Type B pancreatic cell (in vitro differentiated cells): ENCODE measurements at regions not wholly inside any gene's neighbourhood (a gene's known extent, or its start where the extent isn't known, plus 50 kb on each side); places are given as distances from the start of the nearest gene placed in this dataset.

Source experiments
- DNase-seq: peaks from one replicate; pipeline ENCODE4 v3.0.0; 2021; ENCODE audit warnings: mixed read lengths; ENCODE audit not compliant: unreplicated experiment; ENCODE audit errors: extremely low spot score
- H3K27ac Mint-ChIP-seq: 2 replicates; pipeline ENCODE4 v1.8.0; 2021; ENCODE audit warnings: mild to moderate bottlenecking, mixed read lengths
- H3K27me3 Mint-ChIP-seq: 2 replicates; pipeline ENCODE4 v1.8.0; 2021; ENCODE audit warnings: mixed read lengths
- H3K36me3 Mint-ChIP-seq: 2 replicates; pipeline ENCODE4 v1.8.0; 2021; ENCODE audit warnings: mixed read lengths
- H3K4me1 Mint-ChIP-seq: one replicate; pipeline ENCODE4 v1.8.0; 2021; ENCODE audit warnings: mixed read lengths; ENCODE audit not compliant: unreplicated experiment
- H3K4me3 Mint-ChIP-seq: 2 replicates; pipeline ENCODE4 v1.8.0; 2021; ENCODE audit warnings: mild to moderate bottlenecking, mixed read lengths
- H3K9me3 Mint-ChIP-seq: 2 replicates; pipeline ENCODE4 v1.8.0; 2021; ENCODE audit warnings: mixed read lengths
- CTCF ChIP-seq: fragments of 200-600 bp; sonication (generic); conservative IDR thresholded peaks from 2 replicates; pipeline ENCODE4 v1.5.0; 2021; ENCODE audit warnings: antibody characterized with exemption, mild to moderate bottlenecking

DNA sequence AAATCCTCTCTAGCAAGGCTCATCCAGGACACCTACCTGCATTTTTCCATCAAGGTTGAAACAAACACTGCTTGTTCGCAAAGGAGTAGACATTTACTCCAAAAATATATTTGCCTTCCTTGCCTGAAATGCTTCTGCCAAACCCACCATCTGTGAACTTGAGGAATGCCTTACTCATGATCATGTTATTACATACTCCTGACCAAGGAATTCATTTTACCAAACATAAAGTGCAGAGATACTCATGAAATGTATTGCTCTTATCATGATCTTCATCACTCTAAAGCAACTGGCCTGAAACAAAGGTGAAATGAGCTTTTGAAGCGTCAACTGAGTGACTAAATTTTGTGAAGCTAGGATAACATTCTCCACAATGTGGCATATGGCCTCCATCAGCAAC, 243.1 kb upstream of the CCDC179 start:
- TF ChIP-seq CTCF, result no peak
- H3K27me3 Mint-ChIP-seq, result no peaks in the 10 kb centered on the region

DNA sequence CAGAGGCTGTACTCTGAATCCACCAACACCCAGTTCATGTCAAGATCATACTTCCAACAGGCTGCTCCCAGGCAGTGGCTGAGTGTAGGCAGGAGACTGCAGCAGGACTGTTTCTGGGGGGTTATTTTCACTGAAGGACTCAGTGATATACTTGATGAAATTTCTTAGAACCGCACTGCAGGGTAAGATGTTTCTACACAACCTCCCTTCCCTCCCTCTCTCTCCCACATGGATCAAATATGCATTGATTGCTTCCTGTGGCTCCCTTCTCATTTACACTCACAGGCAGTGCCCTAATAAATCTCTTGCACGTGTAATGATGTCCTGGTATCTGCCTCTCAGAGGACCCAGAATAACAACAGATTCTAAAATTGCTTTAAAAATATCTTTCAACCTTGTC, 251.3 kb upstream of the CCDC179 start:
- H3K27me3 Mint-ChIP-seq, result no peaks in the 10 kb centered on the region
- peaks cover 20% of the 10 kb centered on the region for H3K4me1 Mint-ChIP-seq
- no peak for DNase-seq
- H3K4me3 Mint-ChIP-seq, result no peak overlapping the region
- no peak for TF ChIP-seq CTCF
- no peak overlapping the region for H3K27ac Mint-ChIP-seq
- no peaks in the 10 kb centered on the region for H3K36me3 Mint-ChIP-seq
- H3K9me3 Mint-ChIP-seq, result peaks cover 1% of the 10 kb centered on the region

More for the DNA sequence above, 243.1 kb upstream of the CCDC179 start:
- H3K4me1 Mint-ChIP-seq, result peaks cover 4% of the 10 kb centered on the region
- no peak overlapping the region for H3K27ac Mint-ChIP-seq
- no peak overlapping the region for H3K4me3 Mint-ChIP-seq
- peaks cover 4% of the 10 kb centered on the region for H3K36me3 Mint-ChIP-seq
- no peak for DNase-seq
- H3K9me3 Mint-ChIP-seq, result no peaks in the 10 kb centered on the region

DNA sequence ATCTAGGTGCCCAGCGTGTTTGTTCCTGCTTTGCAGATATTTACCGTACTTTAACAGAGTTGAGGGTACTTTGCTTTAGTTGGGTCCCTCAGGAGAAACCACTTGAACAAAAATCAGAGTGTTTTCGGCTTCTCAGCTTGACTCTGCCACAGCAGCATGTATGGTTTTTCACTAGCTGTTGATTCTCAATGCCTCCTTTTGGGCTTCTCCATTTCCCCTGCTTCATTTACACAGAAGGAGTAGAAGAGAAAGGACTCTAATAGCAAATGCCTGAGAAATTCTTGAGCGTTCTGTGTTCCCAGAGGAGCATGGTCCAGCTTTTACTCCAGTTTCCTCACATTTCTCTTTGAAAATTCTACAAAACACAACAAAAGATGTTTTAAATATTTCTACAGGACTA, 252.1 kb upstream of the CCDC179 start:
- no peaks in the 10 kb centered on the region for H3K27me3 Mint-ChIP-seq
- no peak overlapping the region for H3K4me3 Mint-ChIP-seq
- H3K4me1 Mint-ChIP-seq, result peaks cover 20% of the 10 kb centered on the region
- no peak overlapping the region for H3K27ac Mint-ChIP-seq
- no peak for TF ChIP-seq CTCF
- peaks cover 4% of the 10 kb centered on the region for H3K36me3 Mint-ChIP-seq
- peaks cover 5% of the 10 kb centered on the region for H3K9me3 Mint-ChIP-seq
- DNase-seq, result no peak

DNA sequence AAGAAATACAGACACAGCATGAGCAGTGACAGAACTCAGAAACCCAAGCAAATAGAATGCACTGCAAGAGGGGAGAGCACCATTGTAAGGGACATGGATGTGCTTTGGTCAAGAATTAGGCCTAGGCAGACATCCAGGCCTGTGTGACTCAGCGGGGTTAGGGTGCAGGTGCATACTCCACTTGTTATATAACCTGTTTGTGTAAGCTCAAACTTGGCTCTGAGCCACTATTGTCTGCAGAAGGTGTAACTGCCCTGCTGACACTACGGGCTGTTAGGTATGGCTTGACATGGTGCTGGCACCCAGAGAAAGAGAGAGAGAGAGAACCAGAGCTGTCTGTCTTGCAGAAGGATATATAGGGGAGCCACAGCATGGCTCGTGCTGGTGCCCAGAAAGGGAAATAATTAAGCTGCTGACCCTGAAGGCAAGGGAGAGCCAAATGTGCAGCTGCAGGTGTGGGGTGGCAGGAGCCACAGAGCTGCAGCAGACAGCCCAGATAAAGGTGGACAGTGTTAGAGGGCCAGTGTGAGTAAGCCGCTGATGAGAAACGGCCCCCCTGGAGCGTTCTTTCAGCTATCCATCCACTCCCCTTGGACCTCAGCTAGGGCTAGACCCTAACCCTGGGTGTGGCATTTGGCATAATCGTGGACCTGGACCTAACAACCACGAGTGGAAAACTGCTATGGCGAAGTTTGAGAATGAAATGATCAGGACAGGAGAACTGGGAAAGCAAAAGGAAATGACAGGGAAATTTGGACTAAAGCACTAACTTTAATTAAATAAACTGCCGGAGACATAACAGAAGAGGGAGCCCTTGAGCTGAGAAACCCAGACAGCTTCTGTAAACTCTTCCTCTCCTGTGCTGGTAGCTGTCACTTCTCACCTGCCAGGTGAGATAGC, 253.0 kb upstream of the CCDC179 start:
- DNase-seq, result no peak
- peak; percentile 85 for TF ChIP-seq CTCF
- Mint-ChIP-seq H3K27ac (no peak overlapping the region), H3K36me3 (peaks cover 4% of the 10 kb centered on the region), H3K4me1 (peaks cover 20% of the 10 kb centered on the region), H3K9me3 (peaks cover 5% of the 10 kb centered on the region), H3K4me3 (no peak overlapping the region), H3K27me3 (no peaks in the 10 kb centered on the region)

GRCh38 chr11:23113887-23114216, 253.6 kb upstream of the CCDC179 start:
- Mint-ChIP-seq H3K27me3 (no peaks in the 10 kb centered on the region), H3K9me3 (peaks cover 5% of the 10 kb centered on the region), H3K4me3 (no peak overlapping the region), H3K36me3 (peaks cover 4% of the 10 kb centered on the region), H3K27ac (no peak overlapping the region), H3K4me1 (peaks cover 20% of the 10 kb centered on the region)
- no peak for DNase-seq
- TF ChIP-seq CTCF, result no peak
